ENCODE measurements at regions not wholly inside any gene's neighbourhood (a gene's known extent, or its start where the extent isn't known, plus 50 kb on each side); places are given as distances from the start of the nearest gene placed in this dataset.

GRCh38 chr7:41051062-41051461, 651.8 kb downstream of the INHBA start:
- no peaks in the 10 kb centered on the region for H3K36me3 Mint-ChIP-seq (ENCODE audit: low read depth)
- intact Hi-C loops (cut with micrococcal nuclease), result no loop called here
- H3K4me3 Mint-ChIP-seq, result no peak overlapping the region
- H3K27me3 Mint-ChIP-seq, result no peaks in the 10 kb centered on the region
- no peaks in the 10 kb centered on the region for H3K9me3 Mint-ChIP-seq
- ChIA-PET CTCF (no interaction called here), POLR2A (no interaction called here)
- H3K4me1 Mint-ChIP-seq, result no peaks in the 10 kb centered on the region
- no peak for TF ChIP-seq CTCF (IDR thresholded peaks at IDR 0.05)
- H3K27ac Mint-ChIP-seq, result no peak overlapping the region
- no peak for ATAC-seq (ENCODE audit: low read depth)
- DNase-seq, result no peak

- H3K27me3 Mint-ChIP-seq, result no peaks in the 10 kb centered on the region
- H3K4me1 Mint-ChIP-seq, result no peaks in the 10 kb centered on the region
- ChIA-PET POLR2A (no interaction called here), CTCF (no interaction called here)
- H3K27ac Mint-ChIP-seq, result no peak overlapping the region
- H3K4me3 Mint-ChIP-seq, result no peak overlapping the region
- ATAC-seq (ENCODE audit: low read depth) (no peak), DNase-seq (no peak)
- H3K36me3 Mint-ChIP-seq (ENCODE audit: low read depth), result no peaks in the 10 kb centered on the region
- TF ChIP-seq CTCF (IDR thresholded peaks at IDR 0.05), result no peak
- H3K9me3 Mint-ChIP-seq, result no peaks in the 10 kb centered on the region
- intact Hi-C loops (cut with micrococcal nuclease), result no loop called here
Measured at GRCh38 chr7:41048771-41049170, 654.1 kb downstream of the INHBA start.

- no peak overlapping the region for H3K27ac Mint-ChIP-seq
- no peak for DNase-seq
Measured at GRCh38 chr7:41047789-41048191, 655.1 kb downstream of the INHBA start.

GRCh38 chr7:41047211-41047610, 655.7 kb downstream of the INHBA start:
- TF ChIP-seq CTCF (IDR thresholded peaks at IDR 0.05), result no peak
- ChIA-PET CTCF (no interaction called here), POLR2A (no interaction called here)
- peaks cover 2% of the 10 kb centered on the region for H3K9me3 Mint-ChIP-seq
- H3K27me3 Mint-ChIP-seq, result no peaks in the 10 kb centered on the region
- ATAC-seq (ENCODE audit: low read depth) (no peak), DNase-seq (no peak)
- H3K4me3 Mint-ChIP-seq, result no peak overlapping the region
- intact Hi-C loops (cut with micrococcal nuclease), result no loop called here
- H3K4me1 Mint-ChIP-seq, result no peaks in the 10 kb centered on the region
- H3K27ac Mint-ChIP-seq, result no peak overlapping the region
- no peaks in the 10 kb centered on the region for H3K36me3 Mint-ChIP-seq (ENCODE audit: low read depth)

More at GRCh38 chr7:41047789-41048191, 655.1 kb downstream of the INHBA start:
- no peak overlapping the region for H3K4me3 Mint-ChIP-seq
- ChIA-PET POLR2A (no interaction called here), CTCF (no interaction called here)
- intact Hi-C loops (cut with micrococcal nuclease), result no loop called here
- H3K27me3 Mint-ChIP-seq, result no peaks in the 10 kb centered on the region
- H3K36me3 Mint-ChIP-seq (ENCODE audit: low read depth), result no peaks in the 10 kb centered on the region
- H3K4me1 Mint-ChIP-seq, result no peaks in the 10 kb centered on the region
- peaks cover 2% of the 10 kb centered on the region for H3K9me3 Mint-ChIP-seq
- no peak for TF ChIP-seq CTCF (IDR thresholded peaks at IDR 0.05)
- no peak for ATAC-seq (ENCODE audit: low read depth)

GRCh38 chr7:41046776-41047175, 656.1 kb downstream of the INHBA start:
- no peak for TF ChIP-seq CTCF (IDR thresholded peaks at IDR 0.05)
- ChIA-PET CTCF (no interaction called here), POLR2A (no interaction called here)
- ATAC-seq (ENCODE audit: low read depth) (no peak), DNase-seq (no peak)
- no peaks in the 10 kb centered on the region for H3K36me3 Mint-ChIP-seq (ENCODE audit: low read depth)
- H3K27me3 Mint-ChIP-seq, result no peaks in the 10 kb centered on the region
- H3K27ac Mint-ChIP-seq, result no peak overlapping the region
- H3K9me3 Mint-ChIP-seq, result peaks cover 2% of the 10 kb centered on the region
- H3K4me3 Mint-ChIP-seq, result no peak overlapping the region
- no peaks in the 10 kb centered on the region for H3K4me1 Mint-ChIP-seq
- intact Hi-C loops (cut with micrococcal nuclease), result no loop called here
